ENCODE measurements at regions not wholly inside any gene's neighbourhood (a gene's known extent, or its start where the extent isn't known, plus 50 kb on each side); places are given as distances from the start of the nearest gene placed in this dataset.

GRCh38 chr9:107397076-107398044 is 92.2 kb downstream of the KLF4 start:
- Mint-ChIP-seq H3K27ac (no peak overlapping the region), H3K4me3 (no peak overlapping the region), H3K4me1 (peaks cover 9% of the 10 kb centered on the region), H3K27me3 (ENCODE audit: low read depth) (no peaks in the 10 kb centered on the region), H3K9me3 (peaks cover 9% of the 10 kb centered on the region), H3K36me3 (no peaks in the 10 kb centered on the region)
- DNase-seq (ENCODE audit: low spot score) (no peak), ATAC-seq (no peak)
- POLR2A ChIA-PET = no interaction called here
- CTCF ChIA-PET = interaction anchor here (1.3 to 1.9 kb wide), 3 partner anchors 25 to 90 kb away, joined by 4 to 8 read pairs (median 4); no protein-coding TSS in a partner anchor
- TF ChIP-seq, protein P1, sequence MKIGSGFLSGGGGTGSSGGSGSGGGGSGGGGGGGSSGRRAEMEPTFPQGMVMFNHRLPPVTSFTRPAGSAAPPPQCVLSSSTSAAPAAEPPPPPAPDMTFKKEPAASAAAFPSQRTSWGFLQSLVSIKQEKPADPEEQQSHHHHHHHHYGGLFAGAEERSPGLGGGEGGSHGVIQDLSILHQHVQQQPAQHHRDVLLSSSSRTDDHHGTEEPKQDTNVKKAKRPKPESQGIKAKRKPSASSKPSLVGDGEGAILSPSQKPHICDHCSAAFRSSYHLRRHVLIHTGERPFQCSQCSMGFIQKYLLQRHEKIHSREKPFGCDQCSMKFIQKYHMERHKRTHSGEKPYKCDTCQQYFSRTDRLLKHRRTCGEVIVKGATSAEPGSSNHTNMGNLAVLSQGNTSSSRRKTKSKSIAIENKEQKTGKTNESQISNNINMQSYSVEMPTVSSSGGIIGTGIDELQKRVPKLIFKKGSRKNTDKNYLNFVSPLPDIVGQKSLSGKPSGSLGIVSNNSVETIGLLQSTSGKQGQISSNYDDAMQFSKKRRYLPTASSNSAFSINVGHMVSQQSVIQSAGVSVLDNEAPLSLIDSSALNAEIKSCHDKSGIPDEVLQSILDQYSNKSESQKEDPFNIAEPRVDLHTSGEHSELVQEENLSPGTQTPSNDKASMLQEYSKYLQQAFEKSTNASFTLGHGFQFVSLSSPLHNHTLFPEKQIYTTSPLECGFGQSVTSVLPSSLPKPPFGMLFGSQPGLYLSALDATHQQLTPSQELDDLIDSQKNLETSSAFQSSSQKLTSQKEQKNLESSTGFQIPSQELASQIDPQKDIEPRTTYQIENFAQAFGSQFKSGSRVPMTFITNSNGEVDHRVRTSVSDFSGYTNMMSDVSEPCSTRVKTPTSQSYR (CRISPR knock-in tag; IDR thresholded peaks at IDR 0.05) = no peak
- TF ChIP-seq HMGXB4 (CRISPR knock-in tag; IDR thresholded peaks at IDR 0.05) (no peak), NFYB (CRISPR knock-in tag; conservative IDR thresholded peaks at IDR 0.05; ENCODE audit: low read depth) (no peak), EMX1 (CRISPR knock-in tag; IDR thresholded peaks at IDR 0.05) (no peak), ZNF671 (CRISPR knock-in tag; IDR thresholded peaks at IDR 0.05) (no peak), ATF6 (CRISPR knock-in tag; IDR thresholded peaks at IDR 0.05) (no peak), FOXK1 (CRISPR knock-in tag; IDR thresholded peaks at IDR 0.05) (no peak)

GRCh38 chr9:107394264-107394663 is 95.3 kb downstream of the KLF4 start:
- TF ChIP-seq ELF4 (CRISPR knock-in tag; IDR thresholded peaks at IDR 0.05; ENCODE audit: low read depth) = no peak
- no peak for TF ChIP-seq FOXP1 (CRISPR knock-in tag; IDR thresholded peaks at IDR 0.05; ENCODE audit: borderline replicate concordance)
- TF ChIP-seq ATF3 (CRISPR knock-in tag; conservative IDR thresholded peaks at IDR 0.05) = no peak
- no peak for TF ChIP-seq PREB (CRISPR knock-in tag; IDR thresholded peaks at IDR 0.05; ENCODE audit: borderline replicate concordance)
- TF ChIP-seq HMGA2 (CRISPR knock-in tag; IDR thresholded peaks at IDR 0.05) = no peak
- TF ChIP-seq ZNF317 (CRISPR knock-in tag; IDR thresholded peaks at IDR 0.05; ENCODE audit: borderline replicate concordance, low read depth) = no peak
- TF ChIP-seq, protein P2, sequence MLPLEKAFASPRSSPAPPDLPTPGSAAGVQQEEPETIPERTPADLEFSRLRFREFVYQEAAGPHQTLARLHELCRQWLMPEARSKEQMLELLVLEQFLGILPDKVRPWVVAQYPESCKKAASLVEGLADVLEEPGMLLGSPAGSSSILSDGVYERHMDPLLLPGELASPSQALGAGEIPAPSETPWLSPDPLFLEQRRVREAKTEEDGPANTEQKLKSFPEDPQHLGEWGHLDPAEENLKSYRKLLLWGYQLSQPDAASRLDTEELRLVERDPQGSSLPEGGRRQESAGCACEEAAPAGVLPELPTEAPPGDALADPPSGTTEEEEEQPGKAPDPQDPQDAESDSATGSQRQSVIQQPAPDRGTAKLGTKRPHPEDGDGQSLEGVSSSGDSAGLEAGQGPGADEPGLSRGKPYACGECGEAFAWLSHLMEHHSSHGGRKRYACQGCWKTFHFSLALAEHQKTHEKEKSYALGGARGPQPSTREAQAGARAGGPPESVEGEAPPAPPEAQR (CRISPR knock-in tag; IDR thresholded peaks at IDR 0.05) = no peak
- TF ChIP-seq CBFB (CRISPR knock-in tag; IDR thresholded peaks at IDR 0.05; ENCODE audit: low read depth) = no peak
- no peak for TF ChIP-seq HMGXB4 (CRISPR knock-in tag; IDR thresholded peaks at IDR 0.05)
- no peak for TF ChIP-seq RORB (CRISPR knock-in tag; IDR thresholded peaks at IDR 0.05)
- no peak for TF ChIP-seq IRF1 (CRISPR knock-in tag; IDR thresholded peaks at IDR 0.05)
- Mint-ChIP-seq H3K4me3 (no peak overlapping the region), H3K36me3 (no peaks in the 10 kb centered on the region), H3K9me3 (no peaks in the 10 kb centered on the region), H3K27me3 (ENCODE audit: low read depth) (no peaks in the 10 kb centered on the region; the same call in 1 of the 2 replicates), H3K27ac (no peak overlapping the region), H3K4me1 (peaks cover 9% of the 10 kb centered on the region)
- CTCF ChIA-PET = no interaction called here
- POLR2A ChIA-PET = no interaction called here
- no peak for ATAC-seq
- DNase-seq (ENCODE audit: low spot score) = no peak

Data from WTC11 (cell line).